ENCODE measurements at regions not wholly inside any gene's neighbourhood (a gene's known extent, or its start where the extent isn't known, plus 50 kb on each side); places are given as distances from the start of the nearest gene placed in this dataset.

GRCh38 chr6:6704103-6705060, 115.9 kb downstream of the LY86 start:
- Mint-ChIP-seq H3K36me3 (ENCODE audit: low read depth) (no peaks in the 10 kb centered on the region), H3K27me3 (peaks cover 22% of the 10 kb centered on the region), H3K4me3 (no peak overlapping the region), H3K27ac (no peak overlapping the region), H3K4me1 (peaks cover 3% of the 10 kb centered on the region), H3K9me3 (no peaks in the 10 kb centered on the region)
- no peak for DNase-seq
- no peak for ATAC-seq

DNA sequence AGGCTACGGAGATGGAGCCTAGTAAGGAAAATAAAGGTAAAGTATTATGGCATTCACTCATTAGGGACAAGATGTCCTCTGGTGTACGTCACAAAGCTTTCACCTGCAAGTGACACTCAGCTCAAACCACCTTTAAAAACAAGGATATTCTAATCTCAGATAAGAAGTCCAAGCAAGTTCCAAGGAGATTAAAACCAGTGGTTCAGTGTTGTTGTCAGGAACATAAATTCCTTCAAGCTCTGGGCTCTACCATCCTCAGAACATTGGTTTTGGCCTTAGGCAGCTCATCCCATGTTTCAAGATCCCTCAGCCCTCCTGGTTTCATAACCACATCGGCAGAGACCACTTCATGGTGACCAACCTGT, 116.5 kb downstream of the LY86 start:
- ATAC-seq (no peak), DNase-seq (no peak)
- H3K27me3 Mint-ChIP-seq = peaks cover 19% of the 10 kb centered on the region
- no peaks in the 10 kb centered on the region for H3K9me3 Mint-ChIP-seq
- no peaks in the 10 kb centered on the region for H3K36me3 Mint-ChIP-seq (ENCODE audit: low read depth)
- H3K27ac Mint-ChIP-seq = no peak overlapping the region
- H3K4me3 Mint-ChIP-seq = no peak overlapping the region
- peaks cover 3% of the 10 kb centered on the region for H3K4me1 Mint-ChIP-seq

DNA sequence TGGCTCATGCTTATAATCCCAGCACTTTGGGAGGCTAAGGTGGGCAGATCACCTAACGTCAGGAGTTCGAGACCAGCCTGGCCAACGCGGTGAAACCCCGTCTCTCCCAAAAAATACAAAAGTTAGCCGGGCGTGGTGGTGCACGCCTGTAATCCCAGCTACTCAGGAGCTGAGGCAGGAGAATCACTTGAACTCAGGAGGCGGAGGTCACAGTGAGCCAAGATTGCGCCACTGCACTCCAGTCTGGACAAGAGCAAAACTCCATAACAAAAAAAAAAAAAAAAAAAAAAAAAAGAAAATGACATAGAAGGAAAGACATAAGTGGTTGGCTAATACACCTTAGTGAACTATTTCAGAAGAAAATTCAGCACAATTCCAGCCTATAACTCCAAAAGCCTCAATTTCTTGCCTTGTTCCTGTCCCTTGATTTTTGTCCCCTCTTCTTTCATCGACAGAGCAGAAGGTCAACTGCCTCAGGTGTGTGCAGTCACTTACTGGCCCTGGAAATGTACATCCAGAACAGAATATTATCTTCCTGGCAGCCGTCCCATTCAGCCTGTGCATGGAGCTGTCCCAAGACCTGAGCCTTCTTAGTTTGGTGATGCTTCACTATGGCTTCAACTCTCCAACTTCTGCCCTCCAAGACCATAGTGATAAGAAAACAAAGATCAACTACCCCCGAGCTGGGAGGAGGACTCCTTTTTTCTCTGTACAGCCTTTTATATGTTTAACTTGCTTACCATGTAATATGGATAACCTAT, 117.6 kb downstream of the LY86 start:
- Mint-ChIP-seq H3K4me1 (peaks cover 5% of the 10 kb centered on the region), H3K9me3 (no peaks in the 10 kb centered on the region), H3K27me3 (peaks cover 15% of the 10 kb centered on the region), H3K4me3 (no peak overlapping the region), H3K27ac (no peak overlapping the region), H3K36me3 (ENCODE audit: low read depth) (no peaks in the 10 kb centered on the region)
- DNase-seq (no peak), ATAC-seq (no peak)

DNA sequence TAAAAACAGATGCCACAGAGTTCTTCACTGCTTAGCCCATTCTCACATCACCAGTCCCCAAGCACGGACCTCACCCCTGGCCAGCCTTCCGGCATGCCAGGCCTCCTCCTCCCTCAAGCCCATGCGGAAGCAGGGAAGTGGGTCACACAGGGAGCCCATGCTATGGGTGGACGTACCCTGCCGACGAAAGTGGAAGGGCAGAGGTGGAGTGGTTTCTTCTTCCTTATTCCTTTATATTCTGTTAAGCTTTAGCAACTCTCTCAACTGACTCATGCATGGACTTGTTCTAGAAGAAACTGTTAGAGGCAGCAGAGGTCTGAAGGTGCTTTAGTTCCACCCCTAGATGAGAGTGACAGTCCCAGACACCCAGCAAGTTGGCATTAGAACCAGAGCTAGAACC, 118.6 kb downstream of the LY86 start:
- Mint-ChIP-seq H3K27ac (no peak overlapping the region), H3K27me3 (peaks cover 6% of the 10 kb centered on the region), H3K9me3 (no peaks in the 10 kb centered on the region)

GRCh38 chr6:6709106-6709505, 120.6 kb downstream of the LY86 start:
- peaks cover 25% of the 10 kb centered on the region for H3K4me1 Mint-ChIP-seq
- ATAC-seq = no peak

More for the DNA sequence above, 118.6 kb downstream of the LY86 start:
- peaks cover 15% of the 10 kb centered on the region for H3K4me1 Mint-ChIP-seq
- DNase-seq (no peak), ATAC-seq (no peak)
- no peaks in the 10 kb centered on the region for H3K36me3 Mint-ChIP-seq (ENCODE audit: low read depth)
- H3K4me3 Mint-ChIP-seq = no peak overlapping the region

GRCh38 chr6:6711031-6711785, 122.7 kb downstream of the LY86 start:
- H3K4me3 Mint-ChIP-seq = no peak overlapping the region
- ATAC-seq (no peak), DNase-seq (no peak)
- H3K36me3 Mint-ChIP-seq (ENCODE audit: low read depth) = no peaks in the 10 kb centered on the region
- H3K4me1 Mint-ChIP-seq = peaks cover 25% of the 10 kb centered on the region
- H3K27me3 Mint-ChIP-seq = peaks cover 3% of the 10 kb centered on the region
- no peak overlapping the region for H3K27ac Mint-ChIP-seq
- H3K9me3 Mint-ChIP-seq = no peaks in the 10 kb centered on the region

More at GRCh38 chr6:6709106-6709505, 120.6 kb downstream of the LY86 start:
- Mint-ChIP-seq H3K27ac (no peak overlapping the region), H3K27me3 (peaks cover 3% of the 10 kb centered on the region), H3K9me3 (no peaks in the 10 kb centered on the region), H3K4me3 (no peak overlapping the region), H3K36me3 (ENCODE audit: low read depth) (no peaks in the 10 kb centered on the region)
- no peak for DNase-seq

DNA sequence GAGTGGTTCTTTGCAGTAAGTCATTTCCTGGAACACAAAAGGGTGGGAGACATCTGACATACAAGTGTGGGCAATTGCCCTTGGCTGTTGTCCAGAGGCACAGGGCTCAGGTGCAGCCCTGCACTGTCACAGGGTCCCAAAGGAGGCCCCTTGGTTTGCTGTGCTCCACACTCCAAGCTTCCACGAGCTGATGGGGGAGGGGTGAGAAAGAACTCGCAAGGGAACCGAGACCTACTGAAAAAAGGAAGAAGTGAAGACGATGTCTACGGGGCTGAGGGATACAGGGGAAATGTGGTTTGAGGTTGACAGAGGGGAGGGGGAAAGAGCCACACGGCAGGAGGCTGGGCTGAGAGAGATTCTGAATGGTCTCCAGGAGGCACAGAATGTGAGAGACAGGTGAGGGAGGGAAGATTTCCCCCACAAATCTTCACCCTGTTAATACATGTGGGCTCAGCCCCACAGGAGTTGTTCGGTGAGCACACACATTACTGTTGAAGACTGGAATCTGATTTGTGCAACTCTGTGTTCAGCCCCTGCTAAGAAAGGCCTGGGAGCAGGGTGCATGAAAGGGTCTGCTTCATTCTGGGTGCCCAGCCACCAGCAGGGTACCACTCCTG, 123.4 kb downstream of the LY86 start:
- Mint-ChIP-seq H3K27ac (no peak overlapping the region), H3K4me3 (no peak overlapping the region), H3K36me3 (ENCODE audit: low read depth) (no peaks in the 10 kb centered on the region), H3K27me3 (peaks cover 3% of the 10 kb centered on the region), H3K4me1 (peaks cover 25% of the 10 kb centered on the region), H3K9me3 (no peaks in the 10 kb centered on the region)
- ATAC-seq = peak; percentile 18
- peak; percentile 12 for DNase-seq

DNA sequence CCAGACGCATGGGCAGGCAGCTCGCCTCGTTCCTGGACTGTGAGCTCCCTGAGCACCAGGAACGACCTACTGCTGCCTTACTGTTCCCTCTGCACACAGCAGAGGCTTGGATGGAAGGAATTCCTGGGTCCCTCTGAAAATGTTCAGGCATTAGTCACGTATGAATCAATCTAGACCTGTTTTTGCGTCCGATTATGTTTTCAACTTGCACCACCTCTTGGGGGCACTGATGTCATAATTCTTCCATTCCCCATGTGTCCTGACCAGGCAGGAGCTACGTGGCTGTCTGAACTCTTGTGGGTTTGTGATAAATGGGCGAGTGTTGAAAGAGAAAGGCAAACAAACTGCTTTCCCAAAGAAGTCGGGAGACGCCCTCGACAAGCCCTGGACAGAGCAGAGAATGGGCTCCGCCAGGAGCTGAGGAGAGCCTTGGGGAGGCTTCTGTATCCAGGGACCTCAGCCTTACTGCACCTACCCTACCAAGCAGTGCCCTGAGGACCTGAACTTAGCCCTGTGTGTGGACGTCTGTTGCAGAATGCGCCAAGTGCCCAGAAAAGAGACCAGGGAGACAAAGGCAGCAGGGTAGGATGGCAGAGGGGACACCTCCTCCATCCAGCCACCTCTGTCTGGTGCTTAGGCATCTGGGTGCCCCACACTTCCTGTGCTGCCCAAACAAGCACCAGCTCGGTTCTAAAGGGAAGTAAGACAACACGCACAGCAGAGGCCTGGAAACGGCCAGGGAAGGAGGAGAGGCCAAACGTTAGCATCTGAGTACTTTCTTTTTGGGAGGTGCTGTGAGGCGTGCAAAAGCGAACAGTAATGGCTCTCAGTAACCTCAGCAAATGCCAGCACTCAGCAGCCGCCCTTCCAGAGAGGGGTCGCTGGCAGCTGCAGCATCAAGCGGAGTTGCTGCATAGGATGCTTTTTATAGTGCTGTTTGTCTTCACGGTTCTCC, 124.2 kb downstream of the LY86 start:
- peak; percentile 48 for ATAC-seq
- Mint-ChIP-seq H3K9me3 (no peaks in the 10 kb centered on the region), H3K4me1 (peaks cover 25% of the 10 kb centered on the region), H3K36me3 (ENCODE audit: low read depth) (no peaks in the 10 kb centered on the region), H3K4me3 (no peak overlapping the region), H3K27me3 (peaks cover 3% of the 10 kb centered on the region), H3K27ac (peak overlapping the region; percentile 20)
- no peak for DNase-seq

DNA sequence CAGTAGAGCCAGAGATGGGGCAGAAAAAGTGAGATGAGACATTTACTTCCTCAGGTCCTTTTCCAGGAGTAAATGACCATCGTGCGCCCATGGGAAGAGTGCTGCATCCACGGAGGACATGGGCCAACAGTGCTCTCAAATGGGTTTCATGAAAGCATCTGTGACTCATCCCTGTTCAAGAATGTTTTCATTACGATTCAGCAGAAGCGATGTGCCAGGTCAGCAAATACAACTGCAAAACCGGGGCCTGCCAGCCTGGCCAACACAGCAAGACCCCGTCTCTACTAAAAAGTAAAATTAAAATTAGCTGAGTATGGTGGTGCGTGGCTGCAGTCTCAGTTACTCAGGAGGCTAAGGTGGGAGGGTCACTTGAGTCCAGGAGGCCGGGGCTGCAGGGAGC, 125.1 kb downstream of the LY86 start:
- Mint-ChIP-seq H3K27ac (no peak overlapping the region), H3K4me3 (no peak overlapping the region), H3K27me3 (peaks cover 3% of the 10 kb centered on the region), H3K9me3 (no peaks in the 10 kb centered on the region), H3K36me3 (ENCODE audit: low read depth) (no peaks in the 10 kb centered on the region), H3K4me1 (peaks cover 28% of the 10 kb centered on the region)
- ATAC-seq = no peak
- DNase-seq = no peak

GRCh38 chr6:6714118-6714897, 125.8 kb downstream of the LY86 start:
- no peak for DNase-seq
- Mint-ChIP-seq H3K4me1 (peaks cover 28% of the 10 kb centered on the region), H3K9me3 (no peaks in the 10 kb centered on the region), H3K4me3 (no peak overlapping the region), H3K27me3 (peaks cover 3% of the 10 kb centered on the region), H3K27ac (no peak overlapping the region), H3K36me3 (ENCODE audit: low read depth) (no peaks in the 10 kb centered on the region)
- ATAC-seq = no peak

GRCh38 chr6:6714953-6715352, 126.4 kb downstream of the LY86 start:
- H3K36me3 Mint-ChIP-seq (ENCODE audit: low read depth) = no peaks in the 10 kb centered on the region
- no peak for DNase-seq
- ATAC-seq = no peak
- H3K27ac Mint-ChIP-seq = no peak overlapping the region
- H3K4me3 Mint-ChIP-seq = no peak overlapping the region
- H3K4me1 Mint-ChIP-seq = peaks cover 28% of the 10 kb centered on the region
- peaks cover 3% of the 10 kb centered on the region for H3K27me3 Mint-ChIP-seq
- H3K9me3 Mint-ChIP-seq = no peaks in the 10 kb centered on the region

DNA sequence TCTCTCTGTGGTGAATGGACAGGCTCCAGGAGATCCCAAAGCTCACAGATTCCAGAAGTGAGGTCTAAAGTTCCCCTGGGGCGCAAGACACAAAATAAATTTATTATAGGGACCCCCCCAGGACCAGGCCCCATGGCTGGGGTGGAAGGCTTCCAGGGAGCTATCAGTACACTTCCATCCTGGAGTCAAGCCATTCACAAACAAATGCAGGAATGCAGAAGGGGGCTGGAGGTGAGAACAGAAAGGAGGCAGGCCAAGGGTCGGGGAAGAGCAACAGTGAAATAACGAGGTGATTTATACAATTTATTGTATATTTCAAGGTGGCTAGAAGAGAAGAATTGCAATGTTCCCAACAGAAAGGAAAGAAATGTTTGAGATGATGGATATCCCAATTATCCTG, 126.9 kb downstream of the LY86 start:
- Mint-ChIP-seq H3K27ac (no peak overlapping the region), H3K4me1 (peaks cover 28% of the 10 kb centered on the region), H3K36me3 (ENCODE audit: low read depth) (no peaks in the 10 kb centered on the region)

More for the DNA sequence above, 126.9 kb downstream of the LY86 start:
- no peaks in the 10 kb centered on the region for H3K9me3 Mint-ChIP-seq
- H3K27me3 Mint-ChIP-seq = peaks cover 3% of the 10 kb centered on the region
- DNase-seq (no peak), ATAC-seq (no peak)
- H3K4me3 Mint-ChIP-seq = no peak overlapping the region
